H7 (cell line): ENCODE measurements at regions not wholly inside any gene's neighbourhood (a gene's known extent, or its start where the extent isn't known, plus 50 kb on each side); places are given as distances from the start of the nearest gene placed in this dataset.
A peak's percentile ranks its signal among the peaks of the same experiment; 100 is the strongest.

ENCODE experiments used
- DNase-seq: peaks from one replicate; pipeline ENCODE4 v3.0.0; 2012
- H3K27me3 ChIP-seq: 2 replicates; pipeline ENCODE4 v1.6.0; 2011; ENCODE audit warnings: mild to moderate bottlenecking, low read length; ENCODE audit not compliant: control insufficient read depth, insufficient read depth
- H3K36me3 ChIP-seq: replicated peaks from 2 replicates; pipeline ENCODE4 v1.5.1; 2011; ENCODE audit warnings: low read length; ENCODE audit not compliant: control insufficient read depth, insufficient read depth
- H3K4me3 ChIP-seq: 2 replicates; pipeline ENCODE4 v1.5.1; 2011; ENCODE audit warnings: low read depth, mild to moderate bottlenecking, control low read depth, low read length, moderate library complexity; ENCODE audit not compliant: insufficient read depth

GRCh38 chr2:128727914-128728313 is 409.2 kb upstream of the HS6ST1 start:
- DNase-seq = no peak
- Histone ChIP-seq H3K36me3 (no peaks in the 10 kb centered on the region), H3K27me3 (no peaks in the 10 kb centered on the region), H3K4me3 (no peak overlapping the region)

GRCh38 chr2:128729051-128729450 is 410.4 kb upstream of the HS6ST1 start:
- no peak for DNase-seq
- no peak overlapping the region for H3K4me3 ChIP-seq
- no peaks in the 10 kb centered on the region for H3K27me3 ChIP-seq
- H3K36me3 ChIP-seq = no peaks in the 10 kb centered on the region

GRCh38 chr2:128731994-128732650 is 413.5 kb upstream of the HS6ST1 start:
- H3K27me3 ChIP-seq = no peaks in the 10 kb centered on the region
- H3K4me3 ChIP-seq = no peak overlapping the region

GRCh38 chr2:128732976-128733431 is 414.3 kb upstream of the HS6ST1 start:
- H3K4me3 ChIP-seq = no peak overlapping the region

More at GRCh38 chr2:128731994-128732650, 413.5 kb upstream of the HS6ST1 start:
- no peak for DNase-seq
- no peaks in the 10 kb centered on the region for H3K36me3 ChIP-seq

GRCh38 chr2:128733450-128733849 is 414.8 kb upstream of the HS6ST1 start:
- Histone ChIP-seq H3K27me3 (no peaks in the 10 kb centered on the region), H3K4me3 (no peak overlapping the region), H3K36me3 (no peaks in the 10 kb centered on the region)
- DNase-seq = no peak

More at GRCh38 chr2:128732976-128733431, 414.3 kb upstream of the HS6ST1 start:
- DNase-seq = no peak
- H3K36me3 ChIP-seq = no peaks in the 10 kb centered on the region
- H3K27me3 ChIP-seq = no peaks in the 10 kb centered on the region

GRCh38 chr2:128734521-128735295 is 416.0 kb upstream of the HS6ST1 start:
- no peak overlapping the region for H3K4me3 ChIP-seq
- H3K27me3 ChIP-seq = no peaks in the 10 kb centered on the region
- H3K36me3 ChIP-seq = no peaks in the 10 kb centered on the region
- peak; percentile 76 for DNase-seq

GRCh38 chr2:128735296-128735960 is 416.8 kb upstream of the HS6ST1 start:
- Histone ChIP-seq H3K4me3 (no peak overlapping the region), H3K36me3 (no peaks in the 10 kb centered on the region), H3K27me3 (no peaks in the 10 kb centered on the region)
- DNase-seq = peak; percentile 63

- Histone ChIP-seq H3K4me3 (no peak overlapping the region), H3K36me3 (no peaks in the 10 kb centered on the region), H3K27me3 (no peaks in the 10 kb centered on the region)
- no peak for DNase-seq
Measured at GRCh38 chr2:128736046-128736688, 417.5 kb upstream of the HS6ST1 start.

GRCh38 chr2:128736689-128737545 is 418.2 kb upstream of the HS6ST1 start:
- H3K36me3 ChIP-seq = no peaks in the 10 kb centered on the region
- H3K27me3 ChIP-seq = no peaks in the 10 kb centered on the region
- DNase-seq = peak; percentile 95
- 0 out of 2 replicates have a peak overlapping the region, but pooled peaks have one; percentile 3 for H3K4me3 ChIP-seq

GRCh38 chr2:128737546-128737826 is 418.8 kb upstream of the HS6ST1 start:
- Histone ChIP-seq H3K36me3 (no peaks in the 10 kb centered on the region), H3K4me3 (no peak overlapping the region), H3K27me3 (no peaks in the 10 kb centered on the region)
- DNase-seq = no peak

- Histone ChIP-seq H3K36me3 (no peaks in the 10 kb centered on the region), H3K27me3 (no peaks in the 10 kb centered on the region), H3K4me3 (no peak overlapping the region)
- DNase-seq = no peak
Measured at GRCh38 chr2:128738446-128739110, 419.9 kb upstream of the HS6ST1 start.

GRCh38 chr2:128742467-128742866 is 423.8 kb upstream of the HS6ST1 start:
- DNase-seq = no peak
- H3K4me3 ChIP-seq = no peak overlapping the region
- no peaks in the 10 kb centered on the region for H3K27me3 ChIP-seq
- no peaks in the 10 kb centered on the region for H3K36me3 ChIP-seq

GRCh38 chr2:128745946-128746345 is 427.3 kb upstream of the HS6ST1 start:
- H3K27me3 ChIP-seq = no peaks in the 10 kb centered on the region
- H3K36me3 ChIP-seq = no peaks in the 10 kb centered on the region
- no peak overlapping the region for H3K4me3 ChIP-seq
- no peak for DNase-seq
